ENCODE measurements at regions not wholly inside any gene's neighbourhood (a gene's known extent, or its start where the extent isn't known, plus 50 kb on each side); places are given as distances from the start of the nearest gene placed in this dataset.

- Histone ChIP-seq H3K36me3 (no peaks in the 10 kb centered on the region), H3K27ac (replicated peaks in 1 of 4) (no peak overlapping the region), H3K9me3 (peaks cover 0 to 4% (median 0%) of the 10 kb centered on the region in 4 donors), H3K4me3 (no peak overlapping the region), H3K27me3 (no peaks in the 10 kb centered on the region), H3K4me1 (no peaks in the 10 kb centered on the region)
- WGBS = 85% methylated on average over 6 of the region's 7 CpGs
- intact Hi-C loops (cut with DNase I) = no loop called here
- no peak for DNase-seq (ENCODE audit: extremely low spot score)
- TF ChIP-seq POLR2A (IDR thresholded peaks at IDR 0.05; ENCODE audit: low read depth) = no peak
- TF ChIP-seq CTCF (IDR thresholded peaks at IDR 0.05) = no peak
- no peak for TF ChIP-seq POLR2AphosphoS5 (IDR thresholded peaks at IDR 0.05)
- no peak for TF ChIP-seq EP300 (IDR thresholded peaks at IDR 0.05)
These were observed 148.5 kb upstream of the GATA6 start for GRCh38 chr18:22020867-22021370.

GRCh38 chr18:22021701-22022100, 147.7 kb upstream of the GATA6 start:
- intact Hi-C loops (cut with DNase I) = no loop called here

GRCh38 chr18:22024924-22025323, 144.5 kb upstream of the GATA6 start:
- TF ChIP-seq EP300 (IDR thresholded peaks at IDR 0.05) = no peak
- no peak for TF ChIP-seq POLR2A (IDR thresholded peaks at IDR 0.05; ENCODE audit: low read depth)
- TF ChIP-seq POLR2AphosphoS5 (IDR thresholded peaks at IDR 0.05) = no peak
- no peak for TF ChIP-seq CTCF (IDR thresholded peaks at IDR 0.05)
- H3K27ac ChIP-seq (replicated peaks in 1 of 4) = no peak overlapping the region
- WGBS = 95% methylated on average over 3 of the region's 3 CpGs
- no peaks in the 10 kb centered on the region for H3K4me1 ChIP-seq
- H3K9me3 ChIP-seq = no peaks in the 10 kb centered on the region
- no peak overlapping the region for H3K4me3 ChIP-seq
- peaks cover 0 to 5% (median 0%) of the 10 kb centered on the region in 4 donors for H3K27me3 ChIP-seq
- no peak for DNase-seq (ENCODE audit: extremely low spot score)
- H3K36me3 ChIP-seq = no peaks in the 10 kb centered on the region
- intact Hi-C loops (cut with DNase I) = no loop called here

More at GRCh38 chr18:22021701-22022100, 147.7 kb upstream of the GATA6 start:
- Histone ChIP-seq H3K27me3 (peaks cover 0 to 5% (median 0%) of the 10 kb centered on the region in 4 donors), H3K9me3 (peaks cover 0 to 4% (median 0%) of the 10 kb centered on the region in 4 donors), H3K4me1 (no peaks in the 10 kb centered on the region), H3K36me3 (no peaks in the 10 kb centered on the region), H3K4me3 (no peak overlapping the region), H3K27ac (replicated peaks in 1 of 4) (no peak overlapping the region)
- no peak for DNase-seq (ENCODE audit: extremely low spot score)
- TF ChIP-seq POLR2AphosphoS5 (IDR thresholded peaks at IDR 0.05) (no peak), CTCF (IDR thresholded peaks at IDR 0.05) (no peak), POLR2A (IDR thresholded peaks at IDR 0.05; ENCODE audit: low read depth) (no peak), EP300 (IDR thresholded peaks at IDR 0.05) (no peak)
- WGBS = 87% methylated on average over 7 of the region's 7 CpGs

- intact Hi-C loops (cut with DNase I) = no loop called here
These were observed 143.0 kb upstream of the GATA6 start for GRCh38 chr18:22026362-22026761.

More at GRCh38 chr18:22026362-22026761, 143.0 kb upstream of the GATA6 start:
- Histone ChIP-seq H3K27me3 (peaks cover 0 to 14% (median 0%) of the 10 kb centered on the region in 4 donors), H3K4me1 (no peaks in the 10 kb centered on the region), H3K9me3 (no peaks in the 10 kb centered on the region), H3K4me3 (no peak overlapping the region), H3K27ac (replicated peaks in 1 of 4) (no peak overlapping the region), H3K36me3 (no peaks in the 10 kb centered on the region)
- no peak for TF ChIP-seq CTCF (IDR thresholded peaks at IDR 0.05)
- 80% methylated on average over 9 of the region's 9 CpGs for WGBS
- DNase-seq (ENCODE audit: extremely low spot score) = no peak

Measured in esophagus muscularis mucosa (tissue), 4 donors.